SU-DHL-6 (cell line): ENCODE measurements at regions not wholly inside any gene's neighbourhood (a gene's known extent, or its start where the extent isn't known, plus 50 kb on each side); places are given as distances from the start of the nearest gene placed in this dataset.

Experiments
- H2AFZ ChIP-seq: fragments of 200-600 bp; sonication (generic); 2 replicates; pipeline ENCODE4 v1.6.1; 2014; ENCODE audit warnings: low read depth, mild to moderate bottlenecking, moderate library complexity, mixed read lengths, antibody characterized with exemption, low read length; ENCODE audit not compliant: severe bottlenecking
- H3F3A ChIP-seq: fragments of 200-600 bp; shearing (Covaris generic); 2 replicates; pipeline ENCODE4 v1.6.0; 2016; ENCODE audit warnings: antibody characterized with exemption, mild to moderate bottlenecking; ENCODE audit not compliant: insufficient read depth
- H3K27ac ChIP-seq: fragments of 200-600 bp; sonication (generic); 2 replicates; pipeline ENCODE4 v1.5.1; 2016; ENCODE audit warnings: low read depth, mild to moderate bottlenecking, low read length, moderate library complexity, mixed read lengths
- H3K27me3 ChIP-seq: fragments of 200-600 bp; sonication (generic), shearing (Covaris generic); 2 replicates; pipeline ENCODE4 v1.6.0; 2014; ENCODE audit warnings: mild to moderate bottlenecking, low read length
- H3K36me3 ChIP-seq: fragments of 200-600 bp; sonication (generic); 2 replicates; pipeline ENCODE4 v1.6.1; 2014; ENCODE audit warnings: mild to moderate bottlenecking, low read length, mixed read lengths
- H3K4me2 ChIP-seq: fragments of 300-600, 200-600 bp; shearing (Covaris generic), sonication (generic); 2 replicates; pipeline ENCODE4 v1.6.0; 2014; ENCODE audit warnings: low read length, low read depth, mild to moderate bottlenecking; ENCODE audit not compliant: poor library complexity, severe bottlenecking
- H3K4me3 ChIP-seq: fragments of 200-600 bp; sonication (generic); 2 replicates; pipeline ENCODE4 v1.5.1; 2014; ENCODE audit warnings: antibody characterized with exemption, low read length, mild to moderate bottlenecking, mixed read lengths; ENCODE audit not compliant: insufficient read depth, poor library complexity, severe bottlenecking
- H3K79me2 ChIP-seq: fragments of 200-600 bp; sonication (generic); 2 replicates; pipeline ENCODE4 v1.6.1; 2014; ENCODE audit warnings: mild to moderate bottlenecking, low read length, moderate library complexity; ENCODE audit not compliant: insufficient read depth
- H3K9ac ChIP-seq: fragments of 200-600 bp; sonication (generic); 2 replicates; pipeline ENCODE4 v1.7.0; 2014; ENCODE audit warnings: mild to moderate bottlenecking, low read length
- H3K9me2 ChIP-seq: fragments of 200-600 bp; sonication (generic); replicated peaks from 2 replicates; pipeline ENCODE4 v1.6.1; 2014; ENCODE audit warnings: low read length; ENCODE audit not compliant: insufficient read depth
- H3K9me3 ChIP-seq: fragments of 200-600 bp; sonication (generic); 2 replicates; pipeline ENCODE4 v1.6.1; 2014; ENCODE audit warnings: low read length, mixed read lengths; ENCODE audit not compliant: insufficient read depth
- H4K20me1 ChIP-seq: fragments of 200-600 bp; sonication (generic); 2 replicates; pipeline ENCODE4 v1.6.1; 2014; ENCODE audit warnings: low read depth, mild to moderate bottlenecking, antibody characterized with exemption, low read length, moderate library complexity, mixed read lengths
- EZH2phosphoT487 ChIP-seq: fragments of 200-600 bp; sonication (generic), shearing (Covaris generic); conservative IDR thresholded peaks from 2 replicates; pipeline ENCODE4 v1.6.1; 2018; ENCODE audit warnings: mild to moderate bottlenecking, antibody characterized with exemption, low read length, moderate library complexity, mixed read lengths
- TF ChIP-seq, protein P1 (sequence below): fragments of 200-600 bp; sonication (generic); IDR thresholded peaks from one replicate; pipeline ENCODE4 v1.5.1; 2017; ENCODE audit warnings: antibody characterized with exemption, mild to moderate bottlenecking, low read length, moderate library complexity; ENCODE audit not compliant: insufficient read depth, poor library complexity, severe bottlenecking

DNA sequence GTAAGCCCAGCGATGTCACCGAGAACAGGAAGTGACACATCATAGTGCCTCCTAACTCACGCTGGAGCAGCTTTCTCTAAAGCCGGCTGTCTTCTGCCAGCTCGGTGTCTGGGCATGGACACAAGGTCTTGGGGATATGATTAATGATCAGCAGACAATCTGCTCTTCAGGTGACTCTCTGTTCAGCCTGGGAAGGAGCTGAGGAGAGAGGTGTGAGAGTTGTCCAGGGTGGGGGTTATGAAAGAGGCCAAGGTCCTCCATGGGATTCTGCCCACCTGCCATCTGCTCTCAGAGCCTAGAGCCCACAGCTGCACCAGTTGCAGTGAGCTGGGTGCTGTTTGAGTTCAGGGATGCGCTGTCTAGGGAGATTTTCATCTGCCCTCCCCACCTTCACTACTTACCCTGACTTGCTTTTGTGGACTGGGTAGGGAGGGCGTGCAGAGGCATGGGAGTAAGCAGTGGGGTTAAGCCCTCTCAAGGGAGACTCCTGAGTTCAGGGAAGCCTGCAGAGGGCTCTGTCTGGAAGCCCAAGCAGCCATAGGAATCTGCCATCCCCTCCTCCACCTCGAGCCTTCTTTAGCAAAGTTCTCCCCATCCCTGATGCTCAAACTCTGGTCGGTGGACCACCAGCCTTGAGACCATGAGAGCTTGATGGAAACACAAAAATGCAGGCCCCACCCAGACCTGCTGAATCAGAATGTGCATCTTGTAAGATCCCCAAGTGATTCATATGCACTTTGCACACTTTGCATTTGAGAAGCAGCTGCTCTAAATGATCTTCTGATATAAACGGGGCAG, 539.7 kb downstream of the RFC3 start:
- Histone ChIP-seq H3K9me2 (no peaks in the 10 kb centered on the region), H3K4me2 (no peak overlapping the region), H3K9me3 (no peaks in the 10 kb centered on the region), H3K36me3 (no peaks in the 10 kb centered on the region), H3K9ac (no peak overlapping the region), H3K79me2 (no peaks in the 10 kb centered on the region), H3F3A (no peaks in the 10 kb centered on the region), H3K27me3 (no peaks in the 10 kb centered on the region), H2AFZ (no peak overlapping the region), H4K20me1 (no peaks in the 10 kb centered on the region), H3K4me3 (no peak overlapping the region), H3K27ac (no peak overlapping the region)
- TF ChIP-seq, protein P1, sequence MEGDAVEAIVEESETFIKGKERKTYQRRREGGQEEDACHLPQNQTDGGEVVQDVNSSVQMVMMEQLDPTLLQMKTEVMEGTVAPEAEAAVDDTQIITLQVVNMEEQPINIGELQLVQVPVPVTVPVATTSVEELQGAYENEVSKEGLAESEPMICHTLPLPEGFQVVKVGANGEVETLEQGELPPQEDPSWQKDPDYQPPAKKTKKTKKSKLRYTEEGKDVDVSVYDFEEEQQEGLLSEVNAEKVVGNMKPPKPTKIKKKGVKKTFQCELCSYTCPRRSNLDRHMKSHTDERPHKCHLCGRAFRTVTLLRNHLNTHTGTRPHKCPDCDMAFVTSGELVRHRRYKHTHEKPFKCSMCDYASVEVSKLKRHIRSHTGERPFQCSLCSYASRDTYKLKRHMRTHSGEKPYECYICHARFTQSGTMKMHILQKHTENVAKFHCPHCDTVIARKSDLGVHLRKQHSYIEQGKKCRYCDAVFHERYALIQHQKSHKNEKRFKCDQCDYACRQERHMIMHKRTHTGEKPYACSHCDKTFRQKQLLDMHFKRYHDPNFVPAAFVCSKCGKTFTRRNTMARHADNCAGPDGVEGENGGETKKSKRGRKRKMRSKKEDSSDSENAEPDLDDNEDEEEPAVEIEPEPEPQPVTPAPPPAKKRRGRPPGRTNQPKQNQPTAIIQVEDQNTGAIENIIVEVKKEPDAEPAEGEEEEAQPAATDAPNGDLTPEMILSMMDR = no peak
- TF ChIP-seq EZH2phosphoT487 = no peak

DNA sequence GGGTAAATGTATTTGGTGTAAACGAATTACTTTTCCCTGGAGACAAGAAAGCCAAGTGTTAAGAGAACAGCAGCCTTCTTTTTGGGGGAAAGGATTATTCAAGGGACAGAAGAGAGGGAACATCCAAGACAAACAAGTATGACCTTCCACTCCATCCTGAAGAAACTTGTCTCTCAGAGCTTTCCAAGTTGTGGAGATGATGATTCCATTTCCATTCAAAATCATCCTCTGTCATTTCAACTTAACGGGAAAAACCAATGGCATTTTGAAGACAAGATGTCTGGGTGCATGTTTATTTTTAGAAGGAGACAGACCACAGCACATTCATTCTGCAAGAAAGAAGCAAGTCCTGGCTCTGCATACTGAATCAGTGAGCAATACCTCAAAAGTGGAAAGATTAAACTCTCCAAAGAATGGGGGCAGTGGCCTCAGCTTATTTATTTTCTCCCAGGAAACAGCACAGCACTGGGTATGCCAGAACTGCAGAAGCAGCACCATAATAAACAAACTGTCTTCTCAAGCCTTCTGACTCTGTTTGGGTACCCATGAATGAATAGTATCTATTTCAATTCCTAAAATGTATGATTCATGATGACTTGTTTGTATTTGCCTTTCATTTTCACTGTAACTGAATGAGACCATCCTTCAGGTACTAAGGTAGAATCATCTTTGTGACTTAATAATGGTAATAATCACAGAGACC, 541.0 kb downstream of the RFC3 start:
- H2AFZ ChIP-seq = no peak overlapping the region
- H3K9me3 ChIP-seq = no peaks in the 10 kb centered on the region
- no peaks in the 10 kb centered on the region for H3K36me3 ChIP-seq
- no peaks in the 10 kb centered on the region for H3F3A ChIP-seq
- no peak overlapping the region for H3K4me3 ChIP-seq
- H3K9me2 ChIP-seq = no peaks in the 10 kb centered on the region
- no peaks in the 10 kb centered on the region for H3K27me3 ChIP-seq
- H3K9ac ChIP-seq = no peak overlapping the region
- no peaks in the 10 kb centered on the region for H3K79me2 ChIP-seq
- H3K4me2 ChIP-seq = no peak overlapping the region
- no peak for TF ChIP-seq EZH2phosphoT487
- H3K27ac ChIP-seq = no peak overlapping the region
- H4K20me1 ChIP-seq = no peaks in the 10 kb centered on the region

DNA sequence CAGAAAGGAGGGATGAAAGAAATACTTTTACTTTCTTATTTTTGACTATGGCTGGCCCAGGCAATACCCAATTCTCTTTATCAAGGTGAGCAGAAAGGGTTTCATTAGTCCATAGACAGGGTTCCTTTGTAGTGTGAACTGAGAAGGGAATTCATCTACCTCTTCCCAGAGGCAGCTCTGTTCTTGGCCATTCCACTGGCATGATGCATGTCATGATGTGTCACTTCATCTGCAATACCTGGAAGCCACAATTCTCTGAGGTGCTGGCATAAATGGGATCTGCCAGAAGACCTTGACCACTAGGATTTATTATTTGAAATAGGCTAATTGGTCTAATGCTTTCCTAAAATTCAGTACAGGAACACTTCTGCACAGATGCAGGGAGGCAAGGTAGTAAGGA, 542.8 kb downstream of the RFC3 start:
- Histone ChIP-seq H3K9me3 (no peaks in the 10 kb centered on the region), H3K27me3 (no peaks in the 10 kb centered on the region), H3K27ac (no peak overlapping the region), H3K9ac (no peak overlapping the region), H3K4me2 (no peak overlapping the region), H3F3A (no peaks in the 10 kb centered on the region), H2AFZ (no peak overlapping the region), H3K9me2 (no peaks in the 10 kb centered on the region), H3K36me3 (no peaks in the 10 kb centered on the region), H3K79me2 (no peaks in the 10 kb centered on the region), H4K20me1 (no peaks in the 10 kb centered on the region), H3K4me3 (no peak overlapping the region)
- TF ChIP-seq, protein P1 = no peak
- no peak for TF ChIP-seq EZH2phosphoT487

DNA sequence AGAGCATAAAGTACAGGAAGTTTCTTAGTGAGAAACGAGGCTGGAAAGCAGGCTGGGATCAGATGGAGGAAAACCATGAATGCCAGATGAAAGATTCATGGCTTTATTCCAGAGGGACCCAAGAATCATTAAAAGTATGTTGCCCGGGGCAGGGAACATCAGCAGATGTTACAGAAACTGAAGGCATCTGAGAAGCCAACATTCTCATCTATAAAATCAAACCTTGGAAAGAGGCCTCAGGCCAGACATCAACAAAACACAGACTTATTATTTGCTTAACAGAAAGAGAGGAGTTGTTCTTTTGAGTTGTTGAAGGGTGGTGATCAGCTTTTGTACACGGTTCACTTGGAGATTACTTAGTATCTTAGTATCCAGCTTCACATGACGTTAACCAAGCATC, 543.6 kb downstream of the RFC3 start:
- no peak overlapping the region for H3K27ac ChIP-seq
- no peaks in the 10 kb centered on the region for H3K27me3 ChIP-seq
- TF ChIP-seq, protein P1 = no peak
- TF ChIP-seq EZH2phosphoT487 = no peak

More for the DNA sequence above, 543.6 kb downstream of the RFC3 start:
- Histone ChIP-seq H3F3A (no peaks in the 10 kb centered on the region), H3K4me3 (no peak overlapping the region), H3K36me3 (no peaks in the 10 kb centered on the region), H3K9me3 (no peaks in the 10 kb centered on the region), H2AFZ (no peak overlapping the region), H3K4me2 (no peak overlapping the region), H4K20me1 (no peaks in the 10 kb centered on the region), H3K9ac (no peak overlapping the region), H3K9me2 (no peaks in the 10 kb centered on the region), H3K79me2 (no peaks in the 10 kb centered on the region)
